HCT116 (cell line): ENCODE measurements at regions not wholly inside any gene's neighbourhood (a gene's known extent, or its start where the extent isn't known, plus 50 kb on each side); places are given as distances from the start of the nearest gene placed in this dataset.

Experiments
- EZH2phosphoT487 ChIP-seq: fragments of 200-600 bp; IDR thresholded peaks from 2 replicates; pipeline ENCODE4 v1.6.1; 2018; ENCODE audit warnings: antibody characterized with exemption, borderline replicate concordance
- POLR2A ChIP-seq: IDR thresholded peaks from 2 replicates; pipeline ENCODE4 v1.7.0; 2011; ENCODE audit warnings: borderline replicate concordance; ENCODE audit not compliant: insufficient read depth, insufficient read length; ENCODE audit errors: extremely low read depth
- POLR2AphosphoS5 ChIP-seq: IDR thresholded peaks from 2 replicates; pipeline ENCODE4 v1.6.1; 2011; ENCODE audit warnings: mild to moderate bottlenecking, low read depth, low read length, moderate library complexity
- ZNF274 ChIP-seq: fragments of 200-500 bp; sonication (Bioruptor generic); IDR thresholded peaks from 2 replicates; pipeline ENCODE4 v1.6.1; 2014; ENCODE audit warnings: mild to moderate bottlenecking, low read depth, low read length, inconsistent platforms
- TF ChIP-seq, protein P1 (sequence below), 3 experiments: fragments of 200-600 bp in 1 of 3; sonication (generic) in 1 of 3; IDR thresholded peaks in 2 of 3; conservative IDR thresholded peaks in 1 of 3; 2 replicates each; pipeline ENCODE4 v1.5.1; 2012 to 2017; ENCODE audit warnings: low read depth in 2 of 3, low read length in 2 of 3, antibody characterized with exemption in 1 of 3, borderline replicate concordance in 1 of 3, control low read depth in 1 of 3, mild to moderate bottlenecking in 1 of 3, mixed read lengths in 1 of 3, mixed run types in 1 of 3, moderate library complexity in 1 of 3; ENCODE audit not compliant: insufficient read depth in 1 of 3
- TF ChIP-seq, protein P2 (sequence below): IDR thresholded peaks from 2 replicates; pipeline ENCODE4 v1.6.1; 2012; ENCODE audit warnings: low read depth

DNA sequence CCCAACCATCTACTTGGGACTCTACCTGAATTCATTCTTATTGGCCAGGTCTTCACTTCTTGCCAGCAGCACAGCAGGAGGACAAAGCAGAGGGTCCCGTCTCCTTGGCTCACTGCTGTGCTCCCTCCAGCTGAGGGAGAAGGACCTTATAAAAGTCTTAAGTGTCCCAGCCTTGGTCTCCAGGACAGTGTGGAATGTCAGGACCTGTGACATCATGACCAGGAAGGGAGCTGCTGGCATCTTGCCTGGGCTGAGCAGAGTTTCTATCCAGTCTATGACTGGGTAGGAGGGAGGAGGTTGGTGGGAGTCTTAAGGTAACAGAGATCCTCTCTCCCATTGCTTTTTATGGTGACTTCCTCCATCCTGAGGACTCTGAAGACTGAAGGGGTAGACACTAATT lies 56.6 kb upstream of the ANKRD10 start:
- TF ChIP-seq, protein P1, sequence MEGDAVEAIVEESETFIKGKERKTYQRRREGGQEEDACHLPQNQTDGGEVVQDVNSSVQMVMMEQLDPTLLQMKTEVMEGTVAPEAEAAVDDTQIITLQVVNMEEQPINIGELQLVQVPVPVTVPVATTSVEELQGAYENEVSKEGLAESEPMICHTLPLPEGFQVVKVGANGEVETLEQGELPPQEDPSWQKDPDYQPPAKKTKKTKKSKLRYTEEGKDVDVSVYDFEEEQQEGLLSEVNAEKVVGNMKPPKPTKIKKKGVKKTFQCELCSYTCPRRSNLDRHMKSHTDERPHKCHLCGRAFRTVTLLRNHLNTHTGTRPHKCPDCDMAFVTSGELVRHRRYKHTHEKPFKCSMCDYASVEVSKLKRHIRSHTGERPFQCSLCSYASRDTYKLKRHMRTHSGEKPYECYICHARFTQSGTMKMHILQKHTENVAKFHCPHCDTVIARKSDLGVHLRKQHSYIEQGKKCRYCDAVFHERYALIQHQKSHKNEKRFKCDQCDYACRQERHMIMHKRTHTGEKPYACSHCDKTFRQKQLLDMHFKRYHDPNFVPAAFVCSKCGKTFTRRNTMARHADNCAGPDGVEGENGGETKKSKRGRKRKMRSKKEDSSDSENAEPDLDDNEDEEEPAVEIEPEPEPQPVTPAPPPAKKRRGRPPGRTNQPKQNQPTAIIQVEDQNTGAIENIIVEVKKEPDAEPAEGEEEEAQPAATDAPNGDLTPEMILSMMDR (IDR thresholded peaks at IDR 0.05 in 2 of 3, conservative IDR thresholded peaks at IDR 0.05 in 1 of 3; ENCODE audit: borderline replicate concordance in 1 of 3, insufficient read depth in 1 of 3, low read depth in 2 of 3, low read length in 2 of 3): no peak
- TF ChIP-seq, protein P2, sequence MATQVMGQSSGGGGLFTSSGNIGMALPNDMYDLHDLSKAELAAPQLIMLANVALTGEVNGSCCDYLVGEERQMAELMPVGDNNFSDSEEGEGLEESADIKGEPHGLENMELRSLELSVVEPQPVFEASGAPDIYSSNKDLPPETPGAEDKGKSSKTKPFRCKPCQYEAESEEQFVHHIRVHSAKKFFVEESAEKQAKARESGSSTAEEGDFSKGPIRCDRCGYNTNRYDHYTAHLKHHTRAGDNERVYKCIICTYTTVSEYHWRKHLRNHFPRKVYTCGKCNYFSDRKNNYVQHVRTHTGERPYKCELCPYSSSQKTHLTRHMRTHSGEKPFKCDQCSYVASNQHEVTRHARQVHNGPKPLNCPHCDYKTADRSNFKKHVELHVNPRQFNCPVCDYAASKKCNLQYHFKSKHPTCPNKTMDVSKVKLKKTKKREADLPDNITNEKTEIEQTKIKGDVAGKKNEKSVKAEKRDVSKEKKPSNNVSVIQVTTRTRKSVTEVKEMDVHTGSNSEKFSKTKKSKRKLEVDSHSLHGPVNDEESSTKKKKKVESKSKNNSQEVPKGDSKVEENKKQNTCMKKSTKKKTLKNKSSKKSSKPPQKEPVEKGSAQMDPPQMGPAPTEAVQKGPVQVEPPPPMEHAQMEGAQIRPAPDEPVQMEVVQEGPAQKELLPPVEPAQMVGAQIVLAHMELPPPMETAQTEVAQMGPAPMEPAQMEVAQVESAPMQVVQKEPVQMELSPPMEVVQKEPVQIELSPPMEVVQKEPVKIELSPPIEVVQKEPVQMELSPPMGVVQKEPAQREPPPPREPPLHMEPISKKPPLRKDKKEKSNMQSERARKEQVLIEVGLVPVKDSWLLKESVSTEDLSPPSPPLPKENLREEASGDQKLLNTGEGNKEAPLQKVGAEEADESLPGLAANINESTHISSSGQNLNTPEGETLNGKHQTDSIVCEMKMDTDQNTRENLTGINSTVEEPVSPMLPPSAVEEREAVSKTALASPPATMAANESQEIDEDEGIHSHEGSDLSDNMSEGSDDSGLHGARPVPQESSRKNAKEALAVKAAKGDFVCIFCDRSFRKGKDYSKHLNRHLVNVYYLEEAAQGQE: no peak
- no peak for TF ChIP-seq POLR2A
- no peak for TF ChIP-seq EZH2phosphoT487
- no peak for TF ChIP-seq ZNF274
- TF ChIP-seq POLR2AphosphoS5: no peak
